D721Med (cell line): ENCODE measurements at regions not wholly inside any gene's neighbourhood (a gene's known extent, or its start where the extent isn't known, plus 50 kb on each side); places are given as distances from the start of the nearest gene placed in this dataset.
A peak's percentile ranks its signal among the peaks of the same experiment; 100 is the strongest.

Experiments used
- DNase-seq: peaks from one replicate; pipeline ENCODE4 v3.0.0; 2011; ENCODE audit warnings: low spot score; ENCODE audit not compliant: insufficient read length
- FAIRE-seq: peaks from 2 replicates; lab custom pipeline; 2011; peaks lifted over from hg19 to GRCh38; lab: Jason Lieb, UNC
- CTCF ChIP-seq: IDR thresholded peaks from 2 replicates; pipeline ENCODE4 v1.5.1; 2012; ENCODE audit warnings: mild to moderate bottlenecking, control low read depth; ENCODE audit not compliant: insufficient read depth; ENCODE audit errors: missing control alignments

GRCh38 chr1:22221233-22221780 is 78.4 kb upstream of the WNT4 start:
- no peak for FAIRE-seq

GRCh38 chr1:22222723-22223122 is 79.8 kb upstream of the WNT4 start:
- TF ChIP-seq CTCF, result no peak
- no peak for FAIRE-seq
- no peak for DNase-seq

More at GRCh38 chr1:22221233-22221780, 78.4 kb upstream of the WNT4 start:
- DNase-seq, result no peak
- no peak for TF ChIP-seq CTCF

GRCh38 chr1:22223176-22223575 is 80.3 kb upstream of the WNT4 start:
- FAIRE-seq (no peak), DNase-seq (no peak)
- TF ChIP-seq CTCF, result no peak

GRCh38 chr1:22224091-22224490 is 81.2 kb upstream of the WNT4 start:
- FAIRE-seq, result no peak
- no peak for TF ChIP-seq CTCF
- DNase-seq, result no peak

- no peak for TF ChIP-seq CTCF
- DNase-seq (no peak), FAIRE-seq (no peak)
Measured at GRCh38 chr1:22224631-22225030, 81.7 kb upstream of the WNT4 start.

GRCh38 chr1:22225858-22226589 is 83.1 kb upstream of the WNT4 start:
- no peak for FAIRE-seq
- TF ChIP-seq CTCF, result no peak
- peak; percentile 40 for DNase-seq

GRCh38 chr1:22228074-22228473 is 85.2 kb upstream of the WNT4 start:
- FAIRE-seq, result no peak

More at GRCh38 chr1:22228074-22228473, 85.2 kb upstream of the WNT4 start:
- DNase-seq, result no peak
- no peak for TF ChIP-seq CTCF
